ENCODE measurements at regions not wholly inside any gene's neighbourhood (a gene's known extent, or its start where the extent isn't known, plus 50 kb on each side); places are given as distances from the start of the nearest gene placed in this dataset.

DNA sequence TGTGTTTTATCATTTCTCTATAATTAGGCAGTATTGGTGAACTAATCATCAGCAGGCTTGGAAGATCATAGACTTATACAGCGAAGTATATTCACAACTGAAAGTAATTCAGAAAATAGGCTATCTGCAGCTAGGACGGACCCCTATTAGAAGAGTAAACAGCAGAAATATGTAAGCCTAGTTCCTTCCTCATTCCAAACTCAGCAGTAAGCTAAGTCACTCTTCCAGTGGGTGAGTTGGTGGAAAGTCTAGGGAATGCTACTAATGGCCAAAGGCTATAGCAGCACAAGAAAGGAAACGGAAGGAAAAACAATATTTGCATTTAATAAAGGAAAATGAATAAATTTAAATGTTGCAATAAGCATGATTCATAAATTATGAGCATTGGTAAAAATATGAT lies 918.1 kb upstream of the TMPRSS15 start:
- DNase-seq (ENCODE audit: low spot score) (no peak), ATAC-seq (ENCODE audit: insufficient number of reproducible peaks, low FRiP score, low read depth) (no peak)
- Histone ChIP-seq H3K4me3 (no peak overlapping the region), H3K27ac (no peak overlapping the region), H3K36me3 (no peaks in the 10 kb centered on the region), H3K4me1 (ENCODE audit: control insufficient read depth in 1 of 2, low read depth in 2 of 2) (no peaks in the 10 kb centered on the region), H3K9me3 (no peaks in the 10 kb centered on the region), H3K27me3 (replicated peaks; ENCODE audit: insufficient read depth) (no peaks in the 10 kb centered on the region)
- TF ChIP-seq, protein P1, sequence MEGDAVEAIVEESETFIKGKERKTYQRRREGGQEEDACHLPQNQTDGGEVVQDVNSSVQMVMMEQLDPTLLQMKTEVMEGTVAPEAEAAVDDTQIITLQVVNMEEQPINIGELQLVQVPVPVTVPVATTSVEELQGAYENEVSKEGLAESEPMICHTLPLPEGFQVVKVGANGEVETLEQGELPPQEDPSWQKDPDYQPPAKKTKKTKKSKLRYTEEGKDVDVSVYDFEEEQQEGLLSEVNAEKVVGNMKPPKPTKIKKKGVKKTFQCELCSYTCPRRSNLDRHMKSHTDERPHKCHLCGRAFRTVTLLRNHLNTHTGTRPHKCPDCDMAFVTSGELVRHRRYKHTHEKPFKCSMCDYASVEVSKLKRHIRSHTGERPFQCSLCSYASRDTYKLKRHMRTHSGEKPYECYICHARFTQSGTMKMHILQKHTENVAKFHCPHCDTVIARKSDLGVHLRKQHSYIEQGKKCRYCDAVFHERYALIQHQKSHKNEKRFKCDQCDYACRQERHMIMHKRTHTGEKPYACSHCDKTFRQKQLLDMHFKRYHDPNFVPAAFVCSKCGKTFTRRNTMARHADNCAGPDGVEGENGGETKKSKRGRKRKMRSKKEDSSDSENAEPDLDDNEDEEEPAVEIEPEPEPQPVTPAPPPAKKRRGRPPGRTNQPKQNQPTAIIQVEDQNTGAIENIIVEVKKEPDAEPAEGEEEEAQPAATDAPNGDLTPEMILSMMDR (IDR thresholded peaks at IDR 0.05), result no peak

DNA sequence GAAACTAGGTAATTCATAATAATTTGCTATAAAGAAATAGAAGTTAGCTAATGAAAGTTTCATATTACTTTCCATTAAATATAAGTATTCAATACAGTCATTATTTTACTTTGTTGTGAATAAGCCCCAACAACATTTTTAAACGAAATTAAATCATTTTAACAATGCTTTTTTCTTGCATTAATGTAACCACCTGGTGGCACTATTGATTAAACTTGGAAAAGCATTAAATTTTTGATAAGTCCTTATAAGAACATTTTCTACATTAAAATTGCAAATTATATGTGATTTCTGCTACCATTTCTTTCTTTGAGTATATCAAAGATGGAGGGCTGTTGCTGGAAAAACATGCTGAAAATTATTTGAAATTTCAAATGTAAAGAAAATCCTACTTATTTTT lies 918.8 kb upstream of the TMPRSS15 start:
- TF ChIP-seq, protein P1 (IDR thresholded peaks at IDR 0.05), result no peak
- no peaks in the 10 kb centered on the region for H3K27me3 ChIP-seq (replicated peaks; ENCODE audit: insufficient read depth)
- no peak for ATAC-seq (ENCODE audit: insufficient number of reproducible peaks, low FRiP score, low read depth)

DNA sequence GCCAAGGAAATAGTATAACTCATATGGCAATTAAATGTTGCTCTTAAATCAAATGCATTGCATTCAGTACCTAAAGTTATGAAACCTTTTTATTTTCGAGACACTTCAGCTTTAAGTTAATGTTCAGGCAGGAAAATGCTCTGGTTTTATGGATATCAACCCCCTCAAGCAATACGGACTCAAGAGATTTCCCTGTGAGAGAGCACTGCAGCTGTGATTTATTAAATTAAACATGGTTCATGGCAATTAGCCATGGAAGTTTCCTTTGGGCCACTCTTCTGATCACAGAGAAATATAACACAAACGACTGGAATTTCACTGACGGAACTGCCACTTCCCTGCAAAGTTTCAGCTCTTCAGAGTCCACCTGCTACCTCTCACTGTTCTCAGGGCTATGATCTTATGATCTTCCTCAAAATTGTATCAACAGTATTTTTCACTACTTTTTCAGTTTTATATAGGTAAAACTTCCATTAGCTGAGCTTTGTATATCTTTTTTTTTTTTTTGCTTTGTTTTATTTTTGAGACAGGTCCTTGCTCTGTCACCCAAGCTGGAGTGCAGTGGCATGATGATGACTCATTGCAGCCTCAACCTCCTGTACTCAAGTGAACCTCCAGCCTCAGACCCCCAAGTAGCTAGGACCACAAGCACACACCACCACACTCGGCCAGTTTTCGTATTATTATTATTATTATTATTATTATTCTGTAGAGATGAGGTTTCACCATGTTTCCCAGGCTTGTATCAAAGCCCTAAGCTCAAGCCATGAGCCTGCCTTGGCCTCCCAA lies 923.1 kb upstream of the TMPRSS15 start:
- ATAC-seq (ENCODE audit: insufficient number of reproducible peaks, low FRiP score, low read depth), result no peak

More for the DNA sequence above, 918.8 kb upstream of the TMPRSS15 start:
- no peak overlapping the region for H3K27ac ChIP-seq
- H3K36me3 ChIP-seq, result no peaks in the 10 kb centered on the region
- no peaks in the 10 kb centered on the region for H3K9me3 ChIP-seq
- H3K4me3 ChIP-seq, result no peak overlapping the region
- no peak for DNase-seq (ENCODE audit: low spot score)
- H3K4me1 ChIP-seq (ENCODE audit: control insufficient read depth in 1 of 2, low read depth in 2 of 2), result no peaks in the 10 kb centered on the region

DNA sequence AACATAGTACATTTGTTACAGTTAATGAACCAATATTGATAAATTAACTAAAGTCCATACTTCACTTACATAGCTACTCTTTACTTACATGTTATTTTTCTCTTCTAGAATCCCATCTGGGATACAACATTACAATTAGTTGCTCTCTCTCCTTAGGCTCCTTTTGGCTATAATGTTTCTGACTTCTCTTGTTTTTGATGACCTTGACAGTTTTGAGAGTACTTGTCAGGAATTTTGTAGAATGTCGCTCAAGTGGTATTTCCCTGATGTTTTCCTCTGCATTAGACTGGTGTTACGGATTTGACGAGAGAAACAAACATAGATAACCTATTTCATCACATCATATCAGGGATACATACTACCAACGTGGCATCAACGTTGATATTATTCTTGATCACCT lies 925.4 kb upstream of the TMPRSS15 start:
- H3K27ac ChIP-seq, result no peak overlapping the region
- H3K9me3 ChIP-seq, result peaks cover 7% of the 10 kb centered on the region
- no peak for ATAC-seq (ENCODE audit: insufficient number of reproducible peaks, low FRiP score, low read depth)
- H3K27me3 ChIP-seq (replicated peaks; ENCODE audit: insufficient read depth), result no peaks in the 10 kb centered on the region
- no peaks in the 10 kb centered on the region for H3K4me1 ChIP-seq (ENCODE audit: control insufficient read depth in 1 of 2, low read depth in 2 of 2)
- H3K36me3 ChIP-seq, result no peaks in the 10 kb centered on the region
- TF ChIP-seq, protein P1 (IDR thresholded peaks at IDR 0.05), result no peak
- DNase-seq (ENCODE audit: low spot score), result no peak
- H3K4me3 ChIP-seq, result no peak overlapping the region

More for the DNA sequence above, 923.1 kb upstream of the TMPRSS15 start:
- H3K27me3 ChIP-seq (replicated peaks; ENCODE audit: insufficient read depth), result no peaks in the 10 kb centered on the region
- peaks cover 1% of the 10 kb centered on the region for H3K9me3 ChIP-seq
- H3K27ac ChIP-seq, result no peak overlapping the region
- DNase-seq (ENCODE audit: low spot score), result no peak
- TF ChIP-seq, protein P1 (IDR thresholded peaks at IDR 0.05), result no peak
- no peak overlapping the region for H3K4me3 ChIP-seq
- no peaks in the 10 kb centered on the region for H3K36me3 ChIP-seq
- no peaks in the 10 kb centered on the region for H3K4me1 ChIP-seq (ENCODE audit: control insufficient read depth in 1 of 2, low read depth in 2 of 2)

DNA sequence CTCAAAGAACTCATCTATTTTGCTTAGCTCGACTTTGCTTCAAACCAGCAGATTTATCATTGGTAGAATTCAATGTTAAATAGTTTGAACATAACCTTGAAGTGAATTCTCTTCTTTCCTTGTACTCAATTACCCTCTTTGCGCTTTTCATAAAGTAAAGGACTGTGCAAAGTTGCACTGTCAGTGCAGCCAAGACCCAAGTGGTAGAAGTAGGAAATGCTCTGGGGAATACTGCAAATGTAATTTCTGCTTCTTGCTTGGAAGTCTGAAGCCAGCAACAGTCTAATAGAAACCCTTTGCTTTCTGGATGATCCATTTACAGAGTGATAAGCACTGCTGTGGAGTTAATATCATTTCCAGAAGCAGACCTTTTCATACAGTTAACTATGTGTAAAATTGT lies 936.7 kb upstream of the TMPRSS15 start:
- Histone ChIP-seq H3K9me3 (no peaks in the 10 kb centered on the region), H3K27me3 (replicated peaks; ENCODE audit: insufficient read depth) (no peaks in the 10 kb centered on the region), H3K4me1 (ENCODE audit: control insufficient read depth in 1 of 2, low read depth in 2 of 2) (no peaks in the 10 kb centered on the region), H3K27ac (no peak overlapping the region), H3K4me3 (no peak overlapping the region), H3K36me3 (no peaks in the 10 kb centered on the region)
- DNase-seq (ENCODE audit: low spot score) (no peak), ATAC-seq (ENCODE audit: insufficient number of reproducible peaks, low FRiP score, low read depth) (no peak)
- TF ChIP-seq, protein P1 (IDR thresholded peaks at IDR 0.05), result no peak
